ENCODE measurements at regions not wholly inside any gene's neighbourhood (a gene's known extent, or its start where the extent isn't known, plus 50 kb on each side); places are given as distances from the start of the nearest gene placed in this dataset.

DNA sequence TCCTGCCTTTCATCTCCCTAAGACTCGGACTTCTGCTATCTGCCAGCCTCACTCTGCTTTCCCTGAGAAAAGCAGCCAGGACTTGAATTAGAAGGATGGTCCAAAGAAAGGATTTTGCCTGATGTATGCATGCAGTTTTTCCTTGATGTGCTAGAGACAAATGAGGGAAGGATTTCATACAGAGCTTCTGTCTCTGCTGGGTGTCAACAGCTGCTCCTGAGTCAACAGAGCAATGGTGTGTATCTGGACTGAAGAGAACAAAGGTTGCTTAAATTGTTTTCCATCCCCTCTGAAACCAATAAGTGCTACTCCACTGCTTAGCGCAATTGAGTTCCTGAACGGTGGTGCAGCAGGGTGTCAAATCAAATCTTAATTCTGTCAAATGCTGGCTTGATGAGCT, 680.6 kb upstream of the C16orf82 start (continued):
- no peak for TF ChIP-seq NFE2L2 (IDR thresholded peaks at IDR 0.05; ENCODE audit: low read length)
- TF ChIP-seq, protein P1, sequence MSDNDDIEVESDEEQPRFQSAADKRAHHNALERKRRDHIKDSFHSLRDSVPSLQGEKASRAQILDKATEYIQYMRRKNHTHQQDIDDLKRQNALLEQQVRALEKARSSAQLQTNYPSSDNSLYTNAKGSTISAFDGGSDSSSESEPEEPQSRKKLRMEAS (IDR thresholded peaks at IDR 0.05): no peak

DNA sequence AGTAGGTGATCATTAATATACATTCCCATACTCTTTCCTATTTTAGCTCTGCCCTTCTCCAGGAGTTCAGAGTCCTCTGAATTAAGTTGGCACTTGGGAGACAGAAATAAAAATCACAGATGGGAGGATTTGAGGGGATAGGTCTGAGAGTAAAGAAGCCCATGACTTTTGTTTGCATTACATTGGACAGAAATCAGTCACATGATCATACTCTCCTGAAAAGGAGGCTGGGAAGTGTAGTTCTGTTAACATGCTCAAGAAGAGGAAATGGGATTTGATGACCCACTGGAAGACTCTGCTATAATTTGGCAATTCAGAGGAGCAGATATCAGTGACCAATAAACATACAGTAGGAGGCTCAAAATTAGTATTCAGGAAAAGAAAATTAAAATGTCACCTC, 674.9 kb upstream of the C16orf82 start:
- Histone ChIP-seq H3K27ac (ENCODE audit: extremely low read length, insufficient read depth, low read length) (no peak overlapping the region), H2AFZ (ENCODE audit: low read length) (no peak overlapping the region), H3K79me2 (ENCODE audit: insufficient read depth, low read length) (no peaks in the 10 kb centered on the region), H3K4me3 (replicated peaks in 1 of 3; ENCODE audit: insufficient read depth in 1 of 3, low read depth in 2 of 3, low read length in 3 of 3) (no peak overlapping the region), H3K4me2 (ENCODE audit: low read depth, low read length) (no peak overlapping the region), H3K27me3 (ENCODE audit: control insufficient read depth in 1 of 2, insufficient read depth in 2 of 2, low read length in 2 of 2) (no peaks in the 10 kb centered on the region), H3K9ac (ENCODE audit: insufficient read depth, low read depth, low read length) (no peak overlapping the region), H3K36me3 (replicated peaks in 1 of 2; ENCODE audit: control insufficient read depth in 1 of 2, insufficient read depth in 2 of 2, low read length in 2 of 2) (no peaks in the 10 kb centered on the region), H4K20me1 (ENCODE audit: insufficient read depth, low read length) (no peaks in the 10 kb centered on the region), H3K4me1 (ENCODE audit: insufficient read depth, low read length) (no peaks in the 10 kb centered on the region), H3K9me3 (ENCODE audit: low read length) (no peaks in the 10 kb centered on the region)
- in situ Hi-C loops (cut with HindIII; ENCODE audit: extremely low pct_ligation_motif_present, low pct_unique_long_range_greater_than_20kb): no loop called here
- DNase-seq (ENCODE audit: low spot score): no peak
- ATAC-seq: no peak
- FAIRE-seq: no peak
- POLR2A ChIA-PET: no interaction called here
- intact Hi-C loops (cut with micrococcal nuclease; ENCODE audit: unreplicated experiment): no loop called here
- BruUV-seq (replicated peaks): no TSS peak
- TF ChIP-seq PAF1 (CRISPR knock-in tag; IDR thresholded peaks at IDR 0.05) (no peak), ATM (IDR thresholded peaks at IDR 0.05; ENCODE audit: borderline replicate concordance) (no peak), ZNF703 (CRISPR knock-in tag; IDR thresholded peaks at IDR 0.05; ENCODE audit: borderline replicate concordance) (no peak), THAP11 (CRISPR knock-in tag; IDR thresholded peaks at IDR 0.05) (peak; percentile 80), TOPORS (CRISPR knock-in tag; IDR thresholded peaks at IDR 0.05) (no peak)
- TF ChIP-seq, protein P2, sequence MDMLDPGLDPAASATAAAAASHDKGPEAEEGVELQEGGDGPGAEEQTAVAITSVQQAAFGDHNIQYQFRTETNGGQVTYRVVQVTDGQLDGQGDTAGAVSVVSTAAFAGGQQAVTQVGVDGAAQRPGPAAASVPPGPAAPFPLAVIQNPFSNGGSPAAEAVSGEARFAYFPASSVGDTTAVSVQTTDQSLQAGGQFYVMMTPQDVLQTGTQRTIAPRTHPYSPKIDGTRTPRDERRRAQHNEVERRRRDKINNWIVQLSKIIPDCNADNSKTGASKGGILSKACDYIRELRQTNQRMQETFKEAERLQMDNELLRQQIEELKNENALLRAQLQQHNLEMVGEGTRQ (IDR thresholded peaks at IDR 0.05; ENCODE audit: low read depth, low read length): 0 out of 2 replicates have a peak, but pooled peaks have one; percentile 13
- TF ChIP-seq, protein P2 (CRISPR knock-in tag; IDR thresholded peaks at IDR 0.05; ENCODE audit: borderline replicate concordance): no peak
- TF ChIP-seq, protein P3, sequence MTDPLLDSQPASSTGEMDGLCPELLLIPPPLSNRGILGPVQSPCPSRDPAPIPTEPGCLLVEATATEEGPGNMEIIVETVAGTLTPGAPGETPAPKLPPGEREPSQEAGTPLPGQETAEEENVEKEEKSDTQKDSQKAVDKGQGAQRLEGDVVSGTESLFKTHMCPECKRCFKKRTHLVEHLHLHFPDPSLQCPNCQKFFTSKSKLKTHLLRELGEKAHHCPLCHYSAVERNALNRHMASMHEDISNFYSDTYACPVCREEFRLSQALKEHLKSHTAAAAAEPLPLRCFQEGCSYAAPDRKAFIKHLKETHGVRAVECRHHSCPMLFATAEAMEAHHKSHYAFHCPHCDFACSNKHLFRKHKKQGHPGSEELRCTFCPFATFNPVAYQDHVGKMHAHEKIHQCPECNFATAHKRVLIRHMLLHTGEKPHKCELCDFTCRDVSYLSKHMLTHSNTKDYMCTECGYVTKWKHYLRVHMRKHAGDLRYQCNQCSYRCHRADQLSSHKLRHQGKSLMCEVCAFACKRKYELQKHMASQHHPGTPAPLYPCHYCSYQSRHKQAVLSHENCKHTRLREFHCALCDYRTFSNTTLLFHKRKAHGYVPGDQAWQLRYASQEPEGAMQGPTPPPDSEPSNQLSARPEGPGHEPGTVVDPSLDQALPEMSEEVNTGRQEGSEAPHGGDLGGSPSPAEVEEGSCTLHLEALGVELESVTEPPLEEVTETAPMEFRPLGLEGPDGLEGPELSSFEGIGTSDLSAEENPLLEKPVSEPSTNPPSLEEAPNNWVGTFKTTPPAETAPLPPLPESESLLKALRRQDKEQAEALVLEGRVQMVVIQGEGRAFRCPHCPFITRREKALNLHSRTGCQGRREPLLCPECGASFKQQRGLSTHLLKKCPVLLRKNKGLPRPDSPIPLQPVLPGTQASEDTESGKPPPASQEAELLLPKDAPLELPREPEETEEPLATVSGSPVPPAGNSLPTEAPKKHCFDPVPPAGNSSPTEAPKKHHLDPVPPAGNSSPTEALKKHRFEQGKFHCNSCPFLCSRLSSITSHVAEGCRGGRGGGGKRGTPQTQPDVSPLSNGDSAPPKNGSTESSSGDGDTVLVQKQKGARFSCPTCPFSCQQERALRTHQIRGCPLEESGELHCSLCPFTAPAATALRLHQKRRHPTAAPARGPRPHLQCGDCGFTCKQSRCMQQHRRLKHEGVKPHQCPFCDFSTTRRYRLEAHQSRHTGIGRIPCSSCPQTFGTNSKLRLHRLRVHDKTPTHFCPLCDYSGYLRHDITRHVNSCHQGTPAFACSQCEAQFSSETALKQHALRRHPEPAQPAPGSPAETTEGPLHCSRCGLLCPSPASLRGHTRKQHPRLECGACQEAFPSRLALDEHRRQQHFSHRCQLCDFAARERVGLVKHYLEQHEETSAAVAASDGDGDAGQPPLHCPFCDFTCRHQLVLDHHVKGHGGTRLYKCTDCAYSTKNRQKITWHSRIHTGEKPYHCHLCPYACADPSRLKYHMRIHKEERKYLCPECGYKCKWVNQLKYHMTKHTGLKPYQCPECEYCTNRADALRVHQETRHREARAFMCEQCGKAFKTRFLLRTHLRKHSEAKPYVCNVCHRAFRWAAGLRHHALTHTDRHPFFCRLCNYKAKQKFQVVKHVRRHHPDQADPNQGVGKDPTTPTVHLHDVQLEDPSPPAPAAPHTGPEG (CRISPR knock-in tag; IDR thresholded peaks at IDR 0.05): no peak
- CTCF ChIA-PET (ENCODE audit: low intra/inter-chr PET ratio, low total read pairs): no interaction called here

All from HepG2 (cell line).